WERI-Rb-1 (cell line): ENCODE measurements at regions not wholly inside any gene's neighbourhood (a gene's known extent, or its start where the extent isn't known, plus 50 kb on each side); places are given as distances from the start of the nearest gene placed in this dataset.

ENCODE experiments used
- DNase-seq: peaks from one replicate; pipeline ENCODE4 v3.0.0-alpha.2; 2020
- H3K27ac ChIP-seq: fragments of 250-450 bp; sonication (Bioruptor Pico); 2 replicates; pipeline ENCODE4 v1.5.1; 2020; ENCODE audit warnings: mild to moderate bottlenecking, moderate library complexity
- H3K27me3 ChIP-seq: fragments of 250-450 bp; sonication (Bioruptor Pico); 2 replicates; pipeline ENCODE4 v1.5.1; 2021; ENCODE audit warnings: mild to moderate bottlenecking, low read depth, moderate library complexity; ENCODE audit not compliant: insufficient read depth, severe bottlenecking
- H3K36me3 ChIP-seq: fragments of 250-450 bp; sonication (Bioruptor Pico); 2 replicates; pipeline ENCODE4 v1.5.1; 2020; ENCODE audit warnings: mild to moderate bottlenecking, moderate library complexity
- H3K4me3 ChIP-seq: 2 replicates; pipeline ENCODE4 v1.5.1; 2011; ENCODE audit warnings: low read depth, mild to moderate bottlenecking, control low read depth, low read length
- H3K9me3 ChIP-seq: fragments of 250-450 bp; sonication (Bioruptor Pico); 2 replicates; pipeline ENCODE4 v1.5.1; 2021; ENCODE audit warnings: mild to moderate bottlenecking, moderate library complexity; ENCODE audit not compliant: severe bottlenecking
- TF ChIP-seq, protein P1 (sequence below): IDR thresholded peaks from 2 replicates; pipeline ENCODE4 v1.5.1; 2011; ENCODE audit warnings: low read depth, mild to moderate bottlenecking, control low read depth, inconsistent platforms, low read length

DNA sequence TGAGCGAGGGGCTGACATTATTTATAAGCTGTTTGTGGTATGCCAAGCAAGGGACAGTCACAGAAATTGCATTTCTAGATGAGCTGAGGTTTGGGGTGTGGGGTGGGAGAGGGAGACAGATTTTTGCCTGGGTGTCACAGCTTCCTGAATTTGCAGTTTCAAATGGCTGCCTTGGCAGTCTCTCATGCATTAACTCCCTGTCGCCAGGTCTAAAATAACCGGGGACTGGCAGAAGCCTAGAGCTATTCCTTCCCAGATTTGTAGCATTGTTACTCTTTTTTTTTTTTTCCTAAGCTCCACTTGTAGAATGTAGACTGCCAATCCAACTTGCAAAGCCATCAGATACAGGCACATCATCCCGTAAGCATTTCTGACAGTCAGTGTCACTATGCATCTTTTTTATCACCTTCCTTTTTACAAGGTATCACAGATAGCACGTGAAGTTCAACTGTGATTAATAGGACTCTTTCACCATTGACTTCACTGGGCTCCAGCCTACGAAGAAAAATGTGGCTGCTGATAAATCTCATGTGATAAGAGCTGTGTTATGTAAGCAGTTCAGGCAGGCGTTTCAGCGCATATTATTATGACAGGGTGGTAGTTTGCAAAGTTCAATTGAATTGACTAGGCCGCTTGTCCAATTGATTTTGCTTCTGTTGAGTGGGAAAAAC lies 130.7 kb upstream of the CELF2 start:
- H3K27ac ChIP-seq = no peak overlapping the region
- H3K27me3 ChIP-seq = no peaks in the 10 kb centered on the region
- TF ChIP-seq, protein P1, sequence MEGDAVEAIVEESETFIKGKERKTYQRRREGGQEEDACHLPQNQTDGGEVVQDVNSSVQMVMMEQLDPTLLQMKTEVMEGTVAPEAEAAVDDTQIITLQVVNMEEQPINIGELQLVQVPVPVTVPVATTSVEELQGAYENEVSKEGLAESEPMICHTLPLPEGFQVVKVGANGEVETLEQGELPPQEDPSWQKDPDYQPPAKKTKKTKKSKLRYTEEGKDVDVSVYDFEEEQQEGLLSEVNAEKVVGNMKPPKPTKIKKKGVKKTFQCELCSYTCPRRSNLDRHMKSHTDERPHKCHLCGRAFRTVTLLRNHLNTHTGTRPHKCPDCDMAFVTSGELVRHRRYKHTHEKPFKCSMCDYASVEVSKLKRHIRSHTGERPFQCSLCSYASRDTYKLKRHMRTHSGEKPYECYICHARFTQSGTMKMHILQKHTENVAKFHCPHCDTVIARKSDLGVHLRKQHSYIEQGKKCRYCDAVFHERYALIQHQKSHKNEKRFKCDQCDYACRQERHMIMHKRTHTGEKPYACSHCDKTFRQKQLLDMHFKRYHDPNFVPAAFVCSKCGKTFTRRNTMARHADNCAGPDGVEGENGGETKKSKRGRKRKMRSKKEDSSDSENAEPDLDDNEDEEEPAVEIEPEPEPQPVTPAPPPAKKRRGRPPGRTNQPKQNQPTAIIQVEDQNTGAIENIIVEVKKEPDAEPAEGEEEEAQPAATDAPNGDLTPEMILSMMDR = no peak
- DNase-seq = no peak
- no peak overlapping the region for H3K4me3 ChIP-seq
- H3K9me3 ChIP-seq = no peaks in the 10 kb centered on the region
- no peaks in the 10 kb centered on the region for H3K36me3 ChIP-seq

DNA sequence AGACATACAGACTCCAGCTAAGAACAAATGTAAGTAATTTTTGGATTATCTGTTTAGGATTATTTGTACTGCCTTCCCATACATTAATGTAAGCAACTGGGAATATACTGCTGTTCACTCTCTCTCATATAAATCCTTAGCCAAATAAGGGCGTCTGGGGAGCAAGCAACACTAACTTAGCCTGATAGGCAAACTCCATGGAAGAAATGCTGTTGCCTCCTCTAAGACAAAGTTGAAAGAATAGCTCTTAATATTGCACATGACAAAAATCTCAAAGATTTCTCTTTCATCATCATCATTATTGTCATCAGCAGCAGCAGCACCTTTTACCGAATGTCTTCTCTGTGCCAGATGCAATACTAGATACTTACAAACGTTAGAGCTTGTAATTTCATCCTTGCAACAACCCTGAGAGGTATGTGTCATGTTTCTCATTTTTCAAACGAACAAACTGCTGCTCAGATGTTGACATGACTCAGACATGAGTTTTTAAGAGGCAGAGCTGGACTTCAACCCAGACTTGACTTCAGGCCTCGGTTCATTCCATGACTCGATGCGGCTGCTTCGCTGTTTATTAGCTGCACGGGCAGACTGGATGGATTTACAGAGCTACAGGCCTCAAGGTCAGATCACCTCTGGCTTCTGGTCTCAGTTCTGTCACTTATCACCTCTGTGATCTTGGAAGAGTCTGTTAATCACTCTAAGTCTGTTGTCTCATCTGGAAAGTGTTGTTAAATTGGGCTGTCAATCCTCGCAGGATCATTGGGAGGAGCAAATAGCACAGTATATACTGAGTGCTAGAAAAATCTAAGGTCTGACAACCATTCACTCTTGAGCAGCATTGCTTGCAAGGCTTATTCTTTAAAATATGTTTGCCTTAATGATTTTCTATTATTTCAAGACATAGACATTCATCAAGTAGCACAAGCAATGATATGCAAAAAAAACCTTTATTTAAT lies 126.3 kb upstream of the CELF2 start:
- Histone ChIP-seq H3K36me3 (no peaks in the 10 kb centered on the region), H3K9me3 (no peaks in the 10 kb centered on the region), H3K27me3 (no peaks in the 10 kb centered on the region), H3K27ac (no peak overlapping the region), H3K4me3 (no peak overlapping the region)
- TF ChIP-seq, protein P1 = no peak
- DNase-seq = no peak

DNA sequence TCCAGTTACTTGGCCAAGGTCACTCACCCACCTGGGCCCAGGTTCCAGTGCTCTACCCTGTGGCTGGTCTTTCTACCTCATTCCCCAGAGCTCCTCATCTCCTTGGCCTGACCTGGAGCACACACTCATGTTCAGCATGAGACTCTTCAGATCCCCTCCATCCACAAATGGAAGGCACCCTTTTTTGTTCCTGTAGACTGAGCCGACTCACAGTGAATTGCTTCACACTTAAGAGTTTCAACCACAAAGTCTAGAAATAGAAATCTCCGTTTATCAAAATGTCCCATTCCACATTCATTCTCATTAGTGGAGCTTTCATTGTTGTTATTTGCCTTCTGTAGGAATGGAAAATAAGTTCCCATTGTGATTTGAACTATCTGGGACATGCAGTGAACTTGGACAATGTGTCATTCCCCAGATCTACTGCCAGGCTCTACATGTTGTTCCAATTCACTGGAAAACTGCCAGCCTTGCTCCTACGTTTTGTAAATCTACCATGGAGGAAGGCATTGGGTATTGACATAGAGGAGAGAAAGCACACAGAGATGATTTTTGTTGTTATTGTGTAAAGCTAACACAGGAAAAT lies 125.3 kb upstream of the CELF2 start:
- H3K36me3 ChIP-seq = no peaks in the 10 kb centered on the region
- no peak for DNase-seq
- no peak overlapping the region for H3K4me3 ChIP-seq
- H3K27me3 ChIP-seq = no peaks in the 10 kb centered on the region
- TF ChIP-seq, protein P1 = no peak
- no peaks in the 10 kb centered on the region for H3K9me3 ChIP-seq
- no peak overlapping the region for H3K27ac ChIP-seq

DNA sequence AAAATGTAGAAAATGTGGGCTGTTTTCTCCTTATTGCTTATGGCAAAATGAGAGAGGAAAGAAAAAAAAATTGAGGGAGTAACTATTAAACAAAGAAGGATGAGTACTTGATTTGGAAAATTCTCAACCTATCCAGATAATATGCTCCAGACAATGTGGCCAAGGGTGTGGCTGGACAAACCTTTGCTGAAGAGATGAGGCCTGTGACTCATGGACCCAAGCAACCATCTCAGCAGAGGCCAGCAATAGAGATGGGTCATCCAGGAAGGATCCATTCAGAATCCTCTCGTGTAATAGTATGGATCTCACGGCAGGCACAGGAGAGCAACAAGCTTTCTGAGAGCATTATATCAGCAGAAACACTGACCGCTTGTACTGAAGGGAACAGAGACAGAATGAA lies 120.3 kb upstream of the CELF2 start:
- H3K9me3 ChIP-seq = no peaks in the 10 kb centered on the region
- TF ChIP-seq, protein P1 = no peak
- no peak overlapping the region for H3K27ac ChIP-seq
- H3K36me3 ChIP-seq = no peaks in the 10 kb centered on the region
- no peak for DNase-seq
- no peak overlapping the region for H3K4me3 ChIP-seq
- no peaks in the 10 kb centered on the region for H3K27me3 ChIP-seq

DNA sequence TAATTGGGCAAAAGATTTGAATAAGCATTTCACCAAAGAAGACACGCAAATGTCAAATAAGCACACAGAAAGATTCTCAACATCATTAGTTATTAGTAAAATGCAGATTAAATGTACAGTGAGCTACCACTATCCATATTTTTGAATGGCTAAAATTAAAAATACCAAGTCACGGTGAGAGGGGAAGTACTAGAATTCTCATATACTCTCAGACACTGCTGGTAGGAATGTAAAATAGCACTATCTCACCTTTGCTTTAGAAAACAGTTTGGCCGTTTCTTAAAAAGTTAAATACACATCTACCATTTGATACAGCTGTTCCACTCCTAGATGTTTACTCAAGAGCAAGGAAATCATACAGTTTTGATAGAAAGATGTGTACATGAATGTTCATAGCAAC lies 115.8 kb upstream of the CELF2 start:
- Histone ChIP-seq H3K36me3 (no peaks in the 10 kb centered on the region), H3K4me3 (no peak overlapping the region), H3K9me3 (no peaks in the 10 kb centered on the region), H3K27me3 (no peaks in the 10 kb centered on the region), H3K27ac (no peak overlapping the region)
- TF ChIP-seq, protein P1 = no peak
- no peak for DNase-seq
